ENCODE measurements at regions not wholly inside any gene's neighbourhood (a gene's known extent, or its start where the extent isn't known, plus 50 kb on each side); places are given as distances from the start of the nearest gene placed in this dataset.
A peak's percentile ranks its signal among the peaks of the same experiment; 100 is the strongest.

DNA sequence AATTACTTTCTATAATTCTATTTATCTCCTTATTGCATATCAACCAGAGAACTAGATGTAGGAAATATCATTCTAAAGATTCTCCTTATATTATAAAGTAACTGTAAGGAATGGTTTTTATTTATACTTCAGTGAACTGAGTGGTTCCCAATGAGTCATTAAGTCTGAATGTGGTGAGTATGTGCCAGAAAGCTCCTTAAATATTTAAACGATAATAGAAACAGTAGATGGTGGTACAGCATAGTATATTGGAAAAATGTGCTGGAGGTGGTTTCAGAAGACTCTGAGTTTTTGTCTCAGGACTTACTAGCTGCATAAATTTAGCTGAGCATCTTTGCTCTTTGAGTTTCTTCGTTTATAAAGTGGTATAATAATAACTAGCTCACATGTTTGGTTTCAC, 653.5 kb downstream of the FAM181B start:
- WGBS, 2 experiments (ENCODE audit: extremely low coverage in 2 of 2, insufficient read length in 1 of 2): no CpG with 5 or more reads among the region's 2 CpGs

More for the DNA sequence above, 653.5 kb downstream of the FAM181B start:
- Histone ChIP-seq H3K36me3 (ENCODE audit: control insufficient read depth, insufficient read depth, low read length) (no peaks in the 10 kb centered on the region), H3K4me2 (ENCODE audit: low read depth, low read length) (no peak overlapping the region), H2AFZ (replicated peaks; ENCODE audit: low read length, poor library complexity) (no peak overlapping the region), H3K9me1 (ENCODE audit: insufficient read depth, low read length) (no peaks in the 10 kb centered on the region), H3K4me1 (ENCODE audit: control insufficient read depth, insufficient read depth, low read length) (no peaks in the 10 kb centered on the region), H3K23ac (ENCODE audit: low read depth, low read length) (no peak overlapping the region), H4K5ac (ENCODE audit: low read depth, low read length) (no peak overlapping the region), H3K9ac (ENCODE audit: low read depth, low read length) (no peak overlapping the region), H4K91ac (ENCODE audit: insufficient read depth, low read depth, low read length) (no peak overlapping the region), H3K27me3 (ENCODE audit: control insufficient read depth, insufficient read depth, low read length) (no peaks in the 10 kb centered on the region), H3K4ac (ENCODE audit: low read depth, low read length) (no peak overlapping the region), H3K18ac (ENCODE audit: low read depth, low read length) (no peak overlapping the region), H2BK120ac (ENCODE audit: low read depth, low read length) (no peak overlapping the region), H4K8ac (ENCODE audit: low read depth in 2 of 2, low read length in 2 of 2) (no peak overlapping the region), H2BK15ac (ENCODE audit: low read depth, low read length) (no peak overlapping the region), H3K56ac (ENCODE audit: extremely low read depth, insufficient read depth, low read length) (no peak overlapping the region), H2AK5ac (ENCODE audit: low read depth, low read length) (no peak overlapping the region), H4K20me1 (ENCODE audit: insufficient read depth, low read length) (no peaks in the 10 kb centered on the region), H2AK9ac (replicated peaks; ENCODE audit: low read depth, low read length, poor library complexity) (no peak overlapping the region), H3K14ac (replicated peaks; ENCODE audit: low read depth, low read length) (no peak overlapping the region), H3K27ac (ENCODE audit: insufficient read depth, low read length) (no peak overlapping the region), H3K9me3 (ENCODE audit: control insufficient read depth, insufficient read depth, low read length) (no peaks in the 10 kb centered on the region), H2BK5ac (ENCODE audit: low read depth, low read length, poor library complexity, severe bottlenecking) (no peak overlapping the region), H3K79me1 (ENCODE audit: low read depth in 1 of 2, low read length in 2 of 2) (no peaks in the 10 kb centered on the region), H3K4me3 (ENCODE audit: insufficient read depth, low read depth, low read length) (no peak overlapping the region), H2BK20ac (ENCODE audit: low read depth, low read length) (no peak overlapping the region)
- in situ Hi-C loops (cut with MboI; ENCODE audit: low sequenced_read_pairs) (no loop called here), intact Hi-C loops (cut with micrococcal nuclease) (no loop called here), dilution Hi-C loops (cut with HindIII; ENCODE audit: low sequenced_read_pairs, unreplicated experiment) (no loop called here)
- TF ChIP-seq RAD21 (IDR thresholded peaks at IDR 0.05; ENCODE audit: low read length): no peak
- no peak for TF ChIP-seq BHLHE40 (IDR thresholded peaks at IDR 0.05; ENCODE audit: low read depth, low read length)
- ChIA-PET CTCF (no interaction called here), POLR2A (ENCODE audit: unreplicated experiment) (no interaction called here)
- ATAC-seq (ENCODE audit: low read depth) (no peak), DNase-seq (peak; percentile 0)
- BruUV-seq (replicated peaks): no TSS peak
